ENCODE measurements at regions not wholly inside any gene's neighbourhood (a gene's known extent, or its start where the extent isn't known, plus 50 kb on each side); places are given as distances from the start of the nearest gene placed in this dataset.
"Not testable (repeated sequence)": the region's sequence is repeated elsewhere in the genome, so short reads cannot be mapped to it uniquely, and the experiment has no call there.

DNA sequence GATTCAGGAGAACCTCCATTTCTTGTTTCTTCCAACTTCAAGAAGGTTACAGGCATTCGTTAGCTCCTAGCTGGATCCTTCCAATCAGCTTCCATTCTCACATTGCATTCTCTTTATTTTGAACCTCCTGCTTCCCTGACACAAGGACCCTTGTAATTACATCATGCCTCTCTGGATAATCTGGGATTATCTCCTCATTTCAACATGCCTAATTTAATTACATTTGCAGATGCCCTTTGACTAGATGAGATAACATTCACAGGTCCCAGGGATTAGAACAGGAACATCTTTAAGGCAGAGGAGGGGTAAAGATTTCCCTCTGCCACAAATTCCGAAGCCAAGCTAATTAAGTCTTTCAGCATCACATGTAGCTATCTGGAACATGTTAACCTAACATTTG is 753.8 kb upstream of the PCDH7 start:
- no peak for DNase-seq

DNA sequence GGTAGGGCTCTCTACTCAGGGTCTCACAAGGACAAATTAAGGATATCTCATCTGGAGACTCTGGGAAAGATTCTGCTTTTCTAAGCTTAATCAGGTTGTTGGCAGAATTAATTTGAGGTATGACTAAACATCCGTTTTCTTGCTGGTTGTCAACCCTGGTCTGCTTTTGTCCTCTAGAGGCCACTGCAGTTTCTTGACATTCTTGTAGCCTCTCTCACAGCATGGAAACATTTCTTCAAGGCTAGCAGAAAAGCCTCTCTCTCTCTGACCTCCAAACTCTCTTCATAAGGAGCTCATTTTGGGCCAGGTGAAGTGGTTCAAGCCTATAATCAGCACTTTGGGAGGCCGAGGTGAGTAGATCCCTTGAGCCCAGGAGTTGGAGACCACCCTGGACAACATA is 749.5 kb upstream of the PCDH7 start:
- DNase-seq: no peak

DNA sequence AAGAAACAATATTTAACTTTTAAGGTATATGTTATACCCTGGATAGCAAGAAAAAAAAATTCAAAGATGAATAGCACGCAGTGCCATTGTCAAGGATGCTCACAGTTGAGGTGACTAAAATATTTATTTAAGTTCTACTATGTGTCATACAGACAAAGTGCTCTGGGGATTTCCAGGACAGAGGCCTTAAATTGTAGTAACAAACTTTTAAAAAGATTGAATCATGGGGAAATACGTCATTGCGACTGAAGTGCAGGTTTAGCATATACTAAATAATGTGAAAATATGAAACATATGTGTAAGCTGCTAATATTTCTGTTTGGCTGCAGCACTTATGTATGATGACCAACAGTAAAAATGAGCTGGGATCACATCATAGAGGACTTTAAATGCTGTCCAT is 748.0 kb upstream of the PCDH7 start:
- no peak for DNase-seq

DNA sequence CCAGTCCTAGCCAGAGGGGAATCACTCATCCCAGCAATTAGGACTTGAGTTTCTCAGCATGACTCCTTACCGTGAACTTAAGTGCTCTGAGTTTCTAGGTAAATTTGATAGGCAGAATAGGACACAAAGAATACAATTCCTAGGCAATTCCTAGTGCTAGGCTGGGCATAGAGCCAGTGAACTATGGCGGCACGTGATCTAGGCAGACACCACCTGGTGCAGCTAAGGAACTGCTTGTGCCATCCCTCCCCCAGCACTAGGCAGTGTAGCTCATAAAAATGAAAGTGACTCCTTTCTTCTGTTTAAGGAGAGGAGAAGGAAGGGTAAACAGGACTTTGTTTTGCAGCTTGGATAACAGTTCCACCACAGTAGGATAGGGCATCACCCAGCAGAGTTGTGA is 736.3 kb upstream of the PCDH7 start:
- no peak for DNase-seq

DNA sequence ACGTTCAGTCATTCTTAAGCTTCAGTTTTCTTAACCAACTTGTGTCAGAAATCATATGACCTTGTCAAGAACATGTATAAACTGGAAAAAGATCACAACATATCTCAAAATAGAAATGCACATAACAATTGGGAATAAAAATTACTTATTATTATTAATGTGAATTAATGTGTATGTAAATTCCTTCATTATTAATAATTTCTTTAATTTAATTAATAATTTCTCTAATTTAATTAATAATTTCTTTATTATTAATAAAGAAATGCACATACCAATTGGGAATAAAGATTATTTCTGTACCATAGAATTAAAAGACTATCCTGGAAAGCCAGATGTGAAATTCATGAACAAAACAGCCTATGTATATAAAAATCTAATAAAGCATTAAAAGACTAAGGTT is 718.5 kb upstream of the PCDH7 start:
- DNase-seq: no peak

DNA sequence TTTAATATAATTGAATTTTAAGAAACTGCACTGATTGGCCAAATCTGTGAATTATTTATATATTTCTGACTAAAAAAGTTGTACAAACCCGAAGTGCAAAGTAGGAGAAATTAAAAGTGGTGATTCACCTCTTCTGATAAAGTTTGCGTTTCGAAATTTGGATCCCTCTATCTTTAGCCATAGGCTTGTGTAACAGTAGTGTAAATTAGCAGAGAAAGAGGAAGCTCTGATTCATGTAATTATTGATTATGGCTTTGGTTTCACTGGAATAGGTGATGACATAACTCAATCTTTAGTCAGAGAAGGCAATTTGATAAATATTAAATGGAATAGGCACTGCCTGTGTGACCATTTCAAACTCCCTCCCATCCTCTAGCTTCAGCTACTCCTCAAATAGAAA is 717.8 kb upstream of the PCDH7 start:
- no peak for DNase-seq

DNA sequence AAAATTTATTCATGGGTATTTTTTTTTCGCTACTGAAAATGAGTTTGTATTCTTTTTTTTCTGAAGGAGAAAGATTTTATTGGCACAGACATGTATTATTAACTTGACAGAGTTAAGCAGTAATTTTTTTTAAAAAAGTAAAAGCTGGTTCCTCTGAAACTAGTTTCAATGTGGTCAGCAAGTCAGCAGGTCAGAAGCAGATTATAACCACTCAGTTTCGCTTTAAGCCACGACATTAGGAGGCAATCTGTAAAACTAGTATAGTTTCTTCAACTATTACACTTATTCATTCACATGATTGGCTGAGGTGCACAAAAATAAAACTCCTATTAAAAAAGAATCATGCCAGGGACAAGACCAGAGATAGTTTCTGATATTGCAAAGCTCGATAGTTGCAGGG is 714.2 kb upstream of the PCDH7 start:
- no peak for DNase-seq

DNA sequence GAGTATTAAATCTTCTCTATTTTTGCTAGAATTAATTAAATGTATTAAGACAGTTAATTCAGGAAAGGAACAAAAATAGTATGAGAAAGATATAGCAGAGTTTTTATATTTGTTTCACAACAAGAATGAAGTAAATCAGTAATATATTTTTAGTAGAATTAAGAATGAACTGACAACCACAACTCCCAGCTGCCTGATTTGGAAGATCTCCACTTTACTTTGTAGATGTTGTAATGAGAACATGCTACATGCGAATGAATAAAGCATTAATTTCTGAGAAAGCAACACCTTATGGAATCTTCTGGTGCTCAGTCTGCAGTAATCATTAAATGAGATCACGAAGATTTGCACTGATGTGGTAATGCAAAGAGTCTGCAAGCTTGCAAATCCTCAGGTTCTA is 695.6 kb upstream of the PCDH7 start:
- DNase-seq: no peak

DNA sequence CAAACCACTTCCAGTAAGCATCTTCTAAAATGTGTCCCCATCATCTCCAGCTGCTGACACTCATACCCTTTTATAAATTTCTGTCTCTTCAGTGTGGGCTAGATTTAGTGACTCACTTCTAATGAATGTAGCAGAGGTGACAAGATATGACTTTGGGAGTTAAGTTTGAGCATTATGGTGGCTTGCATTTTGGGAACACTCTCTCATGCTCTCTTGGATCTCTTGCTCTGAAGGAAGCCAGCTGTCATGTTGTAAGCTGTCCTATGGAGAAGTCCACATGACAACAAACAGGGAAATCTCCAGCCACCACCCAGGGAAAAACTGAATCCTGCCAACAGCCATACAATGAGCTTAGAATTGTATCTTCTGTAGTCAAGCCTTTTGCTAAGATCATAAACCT is 691.3 kb upstream of the PCDH7 start:
- DNase-seq: no peak

DNA sequence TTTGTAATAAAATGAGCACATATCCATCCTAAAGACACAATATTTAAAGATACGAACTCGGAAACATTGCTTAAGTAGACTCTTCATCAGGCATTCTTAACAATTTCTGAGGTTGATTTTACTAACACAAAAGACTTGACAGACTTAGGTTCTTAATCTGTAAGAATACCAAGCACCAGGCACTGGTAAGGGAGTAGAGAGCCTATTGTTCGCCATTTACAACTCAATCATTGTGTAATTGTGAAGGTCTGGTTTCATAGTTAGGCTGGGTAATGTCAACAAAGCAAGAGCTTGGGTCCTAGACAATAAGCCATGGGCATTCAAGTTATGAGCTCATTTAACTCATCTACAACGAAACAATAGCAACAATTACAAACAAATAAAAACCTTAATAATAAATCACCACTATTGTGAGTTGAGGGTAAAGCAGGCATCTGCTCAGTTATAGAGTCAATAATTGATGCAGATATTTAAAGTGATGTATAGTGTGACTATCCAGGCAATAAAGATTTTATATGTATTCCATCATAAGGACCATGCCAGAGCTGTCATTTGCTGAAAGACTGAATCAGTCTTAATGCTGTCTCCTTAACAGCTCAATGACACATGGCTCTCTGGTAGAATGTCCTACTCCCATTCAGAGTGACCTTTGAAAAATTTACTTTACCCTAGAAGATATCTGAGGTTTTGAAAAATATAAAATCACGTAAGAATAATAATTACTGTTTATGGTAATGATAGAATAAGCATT is 664.0 kb upstream of the PCDH7 start:
- no peak for DNase-seq

DNA sequence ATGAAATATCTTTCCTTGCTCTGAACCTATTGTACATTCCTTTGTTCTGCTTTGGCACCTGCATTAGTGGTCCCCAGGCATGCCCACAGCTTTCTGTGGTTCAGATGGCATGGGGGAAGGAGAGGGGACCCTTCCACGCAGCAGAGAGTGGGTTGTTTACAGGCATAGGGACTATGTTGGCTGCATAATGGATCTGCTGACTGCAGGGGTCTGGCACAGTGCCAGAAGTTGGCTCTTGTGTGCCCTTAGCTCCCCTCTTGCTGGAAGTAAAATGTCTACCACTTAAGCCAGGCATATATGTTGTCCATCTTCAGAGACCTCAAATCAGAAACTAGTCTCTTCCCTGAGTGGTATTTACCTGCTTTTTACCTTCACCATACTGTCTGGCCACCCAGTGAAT is 651.9 kb upstream of the PCDH7 start:
- no peak for DNase-seq

DNA sequence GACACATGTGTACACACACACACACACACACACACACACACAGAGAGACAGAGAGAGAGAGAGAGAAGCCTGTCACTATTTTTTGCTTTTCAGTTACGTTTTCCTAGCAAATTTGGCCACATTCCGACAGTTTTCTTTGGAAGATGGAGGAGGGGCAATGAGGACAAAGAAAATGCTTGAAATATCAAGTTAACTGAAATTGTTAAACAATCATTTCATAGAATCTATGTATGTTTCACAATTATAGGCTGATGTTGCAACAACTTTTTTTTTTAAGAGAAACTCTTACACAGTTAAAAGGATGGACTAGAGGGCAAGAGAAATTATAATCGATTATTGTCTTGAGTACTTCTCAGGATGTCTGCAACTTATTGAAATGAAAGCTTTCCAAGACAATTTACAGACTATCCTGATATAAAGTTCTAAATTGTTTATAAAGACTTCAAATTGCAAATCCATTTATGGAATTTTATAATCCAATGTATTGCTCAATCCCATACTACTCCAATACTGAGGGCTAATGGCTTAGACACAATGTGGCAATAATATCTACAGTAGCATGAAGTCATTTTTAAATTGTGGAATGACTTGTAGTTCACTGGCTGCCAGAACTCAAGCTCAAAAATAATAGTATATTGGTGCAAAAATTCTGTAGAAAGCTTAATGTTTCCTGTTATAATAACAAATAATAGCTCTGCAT is 647.0 kb upstream of the PCDH7 start:
- no peak for DNase-seq

DNA sequence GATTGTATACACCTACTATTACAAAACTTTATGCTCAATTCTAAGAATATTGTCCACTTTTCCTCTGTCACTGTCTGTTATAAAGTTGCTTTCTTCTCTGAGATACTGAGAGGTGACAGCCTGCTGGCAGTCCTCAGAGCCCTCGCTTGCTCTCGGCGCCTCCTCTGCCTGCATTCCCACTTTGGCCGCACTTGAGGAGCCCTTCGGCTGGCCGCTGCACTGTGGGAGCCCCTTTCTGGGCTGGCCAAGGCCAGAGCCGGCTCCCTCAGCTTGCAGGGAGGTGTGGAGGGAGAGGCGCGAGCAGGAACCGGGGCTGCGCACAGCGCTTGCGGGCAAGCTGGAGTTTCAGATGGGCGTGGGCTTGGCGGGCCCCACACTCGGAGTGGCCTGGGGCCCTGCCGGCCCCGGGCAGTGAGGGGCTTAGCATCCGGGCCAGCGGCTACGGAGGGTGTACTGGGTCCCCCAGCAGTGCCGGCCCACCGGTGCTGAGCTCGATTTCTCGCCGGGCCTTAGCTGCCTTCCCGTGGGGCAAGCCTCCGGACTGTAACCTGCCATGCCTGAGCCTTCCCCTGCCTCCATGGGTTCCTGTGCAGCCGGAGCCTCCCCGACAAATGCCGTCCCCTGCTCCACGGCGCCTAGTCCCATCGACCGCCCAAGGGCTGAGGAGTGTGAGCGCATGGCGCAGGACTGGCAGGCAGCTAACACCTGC is 627.6 kb upstream of the PCDH7 start:
- DNase-seq: not testable (repeated sequence)

DNA sequence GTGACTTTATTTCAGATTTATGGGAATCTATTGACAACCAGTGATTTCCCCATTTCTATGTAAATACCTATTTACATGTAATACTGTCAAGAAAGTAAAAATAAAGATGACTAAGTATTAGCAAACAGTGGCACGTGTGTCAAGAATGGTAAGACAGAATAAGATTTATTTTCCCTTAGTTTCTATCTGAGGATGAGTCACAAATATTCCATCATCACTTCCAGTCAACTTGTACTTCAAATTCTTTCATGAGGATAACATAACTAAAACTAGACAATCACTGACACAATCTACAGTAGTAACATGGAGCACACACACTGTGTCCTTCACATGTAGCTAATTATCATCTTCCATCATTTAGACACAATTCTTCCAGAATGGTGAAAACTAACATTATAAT is 625.3 kb upstream of the PCDH7 start:
- no peak for DNase-seq

DNA sequence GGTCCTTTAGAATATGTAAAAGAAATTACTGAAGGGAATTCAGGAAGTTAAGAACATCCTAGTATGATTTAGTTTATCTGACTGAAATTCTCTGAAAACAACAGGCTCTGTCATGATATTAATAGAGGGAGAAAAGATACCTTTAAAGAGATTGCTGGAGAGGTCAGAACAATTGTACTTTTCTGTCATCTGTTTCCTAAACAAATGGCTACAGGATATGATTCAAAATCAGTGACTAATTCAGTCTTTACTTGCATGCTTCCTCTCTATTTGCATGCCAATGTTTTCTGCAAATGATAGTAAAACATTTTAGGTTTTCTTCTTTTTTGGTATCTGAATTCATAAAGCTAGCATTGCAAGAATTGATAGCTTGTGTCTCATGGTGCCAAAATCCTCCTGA is 616.7 kb upstream of the PCDH7 start:
- DNase-seq: no peak

DNA sequence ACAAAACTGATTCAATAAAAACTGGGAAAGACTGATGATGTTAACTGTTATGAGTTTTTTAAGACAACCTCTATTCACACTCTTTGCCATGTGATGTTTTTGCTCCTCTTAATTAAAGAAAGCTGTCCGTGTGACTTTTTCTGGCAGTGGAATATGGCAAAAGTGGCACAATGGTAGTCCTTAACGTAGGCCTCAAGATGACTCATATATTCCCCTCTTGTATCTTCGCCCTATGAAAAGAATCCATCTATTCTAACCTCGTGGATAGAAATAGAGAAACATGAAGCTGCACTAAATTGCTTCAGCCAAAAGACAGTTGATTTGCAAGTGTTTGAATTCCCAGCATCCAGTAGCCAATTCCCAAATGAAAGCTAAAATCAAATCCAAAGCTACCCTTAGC is 603.8 kb upstream of the PCDH7 start:
- no peak for DNase-seq

DNA sequence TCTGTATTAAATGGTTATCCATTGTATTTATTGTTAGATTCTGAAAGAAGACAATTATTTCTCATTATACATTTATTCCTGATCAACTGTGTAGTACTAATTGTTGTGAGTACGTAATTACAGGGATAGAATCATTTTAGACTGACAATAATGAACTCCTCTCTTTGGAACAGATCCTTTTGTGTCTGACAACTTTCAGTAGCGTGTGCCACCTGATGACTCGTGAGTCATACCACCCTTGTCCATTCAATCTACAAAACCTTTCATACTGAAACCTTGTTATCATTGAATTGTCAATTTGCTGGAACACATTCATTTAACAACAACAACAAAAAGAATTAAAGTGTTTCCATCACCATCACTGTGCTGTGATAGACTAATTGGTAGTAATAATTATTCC is 602.7 kb upstream of the PCDH7 start:
- no peak for DNase-seq

DNA sequence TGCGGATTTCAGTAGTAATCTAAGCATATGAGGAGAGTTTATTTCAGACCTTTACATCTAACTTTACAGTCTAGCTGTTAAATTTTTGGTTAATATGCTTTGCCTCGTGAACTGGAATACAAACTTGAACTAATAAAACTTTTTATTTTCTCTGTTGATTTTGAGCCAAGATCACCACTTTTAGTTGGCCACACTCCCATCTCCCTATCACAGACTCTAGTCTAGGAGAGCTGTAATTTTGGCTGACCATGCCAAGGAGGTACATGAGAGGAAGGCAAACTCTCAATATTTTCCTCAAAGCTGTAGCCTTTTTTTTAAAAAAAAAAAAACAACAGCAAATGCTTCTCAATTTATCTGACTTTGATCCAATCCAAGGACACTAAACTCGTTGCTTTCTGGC is 597.5 kb upstream of the PCDH7 start:
- DNase-seq: no peak

DNA sequence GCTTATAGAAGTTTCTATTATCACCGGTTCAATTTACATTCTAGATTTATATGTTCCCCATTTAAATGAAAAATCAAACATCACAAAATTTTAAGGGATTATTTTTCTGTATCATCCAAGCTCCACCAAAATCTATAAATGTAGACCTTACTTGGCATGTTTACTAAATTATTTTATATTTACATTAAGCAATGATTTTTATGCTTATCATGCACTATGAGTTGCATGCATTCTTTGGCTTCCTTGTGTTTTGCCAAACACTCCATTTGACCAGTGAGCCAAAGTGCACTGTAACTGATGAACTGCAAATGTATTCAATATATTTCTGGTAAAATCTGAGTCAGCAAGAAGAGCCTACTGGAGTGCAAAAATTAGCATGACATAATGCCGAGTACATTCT is 595.5 kb upstream of the PCDH7 start:
- not testable (repeated sequence) for DNase-seq

DNA sequence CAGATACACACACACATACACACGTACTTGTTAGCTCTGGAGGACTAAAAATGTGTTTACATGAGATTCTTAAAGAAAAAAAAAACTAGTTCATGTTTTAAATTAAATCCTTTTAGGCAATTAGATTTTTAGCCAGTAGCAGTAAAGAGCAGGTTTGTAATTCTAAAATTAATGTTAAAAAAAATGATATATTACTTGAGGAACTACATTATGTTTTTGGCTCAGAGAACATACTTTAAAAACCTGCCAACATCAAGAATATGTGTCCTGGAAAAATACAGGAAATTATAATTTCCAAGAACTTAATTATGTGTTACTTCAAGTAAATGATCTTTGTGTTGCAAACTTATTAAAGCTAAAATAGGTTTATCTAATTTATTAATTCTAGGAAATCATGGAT is 594.3 kb upstream of the PCDH7 start:
- DNase-seq: no peak

DNA sequence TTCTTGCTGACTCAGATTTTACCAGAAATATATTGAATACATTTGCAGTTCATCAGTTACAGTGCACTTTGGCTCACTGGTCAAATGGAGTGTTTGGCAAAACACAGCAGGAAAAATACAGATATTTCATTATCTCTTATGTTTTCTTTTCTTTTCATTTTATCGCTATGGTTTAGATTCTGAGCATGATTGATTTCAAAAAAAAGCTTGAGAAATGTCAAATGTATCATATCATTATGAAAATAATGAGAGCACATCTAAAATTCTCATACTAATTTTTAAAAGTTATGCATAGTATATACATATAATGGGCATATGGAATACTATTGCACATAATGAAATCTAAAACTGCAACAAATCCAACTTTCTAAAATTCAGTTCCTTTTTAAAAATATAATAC is 593.8 kb upstream of the PCDH7 start:
- DNase-seq: no peak

DNA sequence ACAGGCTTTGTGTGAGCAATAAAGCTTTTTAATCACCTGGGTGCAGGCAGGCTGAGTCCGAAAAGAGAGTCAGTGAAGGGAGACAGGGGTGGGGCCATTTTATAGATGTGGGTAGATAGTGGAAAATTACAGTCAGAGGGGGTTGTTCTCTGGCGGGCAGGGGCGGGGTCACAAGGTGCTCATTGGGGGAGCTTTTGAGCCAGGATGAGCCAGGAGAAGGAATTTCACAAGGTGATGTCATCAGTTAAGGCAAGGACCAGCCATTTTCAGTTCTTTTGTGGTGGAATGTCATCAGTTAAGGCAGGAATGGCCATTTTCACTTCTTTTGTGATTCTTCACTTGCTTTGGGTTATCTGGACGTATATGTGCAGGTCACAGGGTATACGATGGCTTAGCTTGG is 571.3 kb upstream of the PCDH7 start:
- DNase-seq: not testable (repeated sequence)

DNA sequence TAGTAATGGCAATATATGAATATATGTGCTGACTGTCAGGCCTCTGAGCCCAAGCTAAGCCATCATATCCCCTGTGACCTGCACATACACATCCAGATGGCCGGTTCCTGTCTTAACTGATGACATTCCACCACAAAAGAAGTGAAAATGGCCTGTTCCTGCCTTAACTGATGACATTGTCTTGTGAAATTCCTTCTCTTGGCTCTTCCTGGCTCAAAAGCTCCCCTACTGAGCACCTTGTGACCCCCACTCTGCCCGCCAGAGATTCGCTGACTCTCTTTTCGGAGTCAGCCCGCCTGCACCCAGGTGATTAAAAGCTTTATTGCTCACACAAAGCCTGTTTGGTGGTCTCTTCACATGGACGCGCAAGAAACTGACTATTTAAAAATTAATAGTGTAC is 570.6 kb upstream of the PCDH7 start:
- DNase-seq: not testable (repeated sequence)

DNA sequence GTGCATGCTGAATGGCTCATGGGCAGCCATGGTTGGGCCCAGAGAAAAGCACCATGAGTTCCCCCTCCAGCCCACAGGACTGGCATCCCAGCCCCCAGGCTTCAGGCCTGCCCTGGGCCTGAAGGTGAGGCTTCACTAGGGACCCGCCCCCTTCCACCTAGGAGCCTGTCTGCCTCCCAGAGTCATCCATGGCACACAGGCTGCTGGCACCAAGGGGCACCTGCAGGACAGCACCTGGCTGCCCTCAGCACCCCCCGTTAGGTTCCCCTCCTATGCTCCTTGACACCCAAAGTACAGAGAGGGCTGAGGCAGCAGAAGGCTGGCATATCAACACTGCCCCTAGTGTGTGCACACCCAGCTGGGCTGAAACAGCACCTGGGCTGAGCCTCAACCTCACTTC is 566.7 kb upstream of the PCDH7 start:
- DNase-seq: no peak
